CD14-positive monocyte (primary cell): ENCODE measurements at regions not wholly inside any gene's neighbourhood (a gene's known extent, or its start where the extent isn't known, plus 50 kb on each side); places are given as distances from the start of the nearest gene placed in this dataset.
"Not testable (repeated sequence)": the region's sequence is repeated elsewhere in the genome, so short reads cannot be mapped to it uniquely, and the experiment has no call there.

Source experiments
- DNase-seq, 3 donors: peaks; one replicate each; pipeline ENCODE4 v3.0.0-alpha.2; 2011 to 2022
- H2AFZ ChIP-seq: 2 replicates; pipeline ENCODE4 v1.6.0; 2012; ENCODE audit warnings: mild to moderate bottlenecking, low read depth, low read length, inconsistent platforms; ENCODE audit not compliant: insufficient read depth, poor library complexity, severe bottlenecking
- H3K27ac ChIP-seq, 2 donors: 1 replicate in 1 of 2; 2 replicates in 1 of 2; pipeline ENCODE4 v1.5.1; 2012 to 2013; ENCODE audit warnings: low read length in 2 of 2, control low read depth in 1 of 2, inconsistent platforms in 1 of 2, low read depth in 1 of 2, mild to moderate bottlenecking in 1 of 2
- H3K27me3 ChIP-seq, 2 donors: one replicate each; pipeline versions ENCODE4 v1.6.0 to v1.6.1; 2011 to 2013; ENCODE audit warnings: low read length in 2 of 2; ENCODE audit not compliant: control insufficient read depth in 2 of 2, insufficient read depth in 2 of 2
- H3K36me3 ChIP-seq, 2 donors: replicated peaks in 1 of 2; 1 replicate in 1 of 2; 2 replicates in 1 of 2; pipeline versions ENCODE4 v1.5.1 to v1.6.1; 2012 to 2013; ENCODE audit warnings: low read length in 2 of 2, control low read depth in 1 of 2, inconsistent platforms in 1 of 2, mild to moderate bottlenecking in 1 of 2; ENCODE audit not compliant: insufficient read depth in 2 of 2, control insufficient read depth in 1 of 2
- H3K4me1 ChIP-seq, 2 donors: 1 replicate in 1 of 2; 2 replicates in 1 of 2; pipeline versions ENCODE4 v1.5.1 to v1.6.1; 2012 to 2013; ENCODE audit warnings: low read length in 2 of 2, control low read depth in 1 of 2, inconsistent platforms in 1 of 2, mild to moderate bottlenecking in 1 of 2, moderate library complexity in 1 of 2; ENCODE audit not compliant: insufficient read depth in 2 of 2, control insufficient read depth in 1 of 2
- H3K4me2 ChIP-seq: replicated peaks from 2 replicates; pipeline ENCODE3; 2012; ENCODE audit warnings: low read length, moderate library complexity, mild to moderate bottlenecking; ENCODE audit not compliant: poor library complexity, severe bottlenecking; ENCODE audit errors: extremely low read depth
- H3K4me3 ChIP-seq, 3 experiments: fragments of 200-600 bp in 1 of 3; sonication (generic) in 1 of 3; replicated peaks in 1 of 3; 1 replicate in 2 of 3; 2 replicates in 1 of 3; pipeline ENCODE4 v1.5.1; 2011 to 2013; ENCODE audit warnings: low read length in 3 of 3, mild to moderate bottlenecking in 3 of 3, control low read depth in 2 of 3, low read depth in 2 of 3, inconsistent platforms in 1 of 3, moderate library complexity in 1 of 3
- H3K79me2 ChIP-seq: 2 replicates; pipeline ENCODE4 v1.6.0; 2012; ENCODE audit warnings: mild to moderate bottlenecking, control low read depth, inconsistent platforms, low read length, moderate library complexity; ENCODE audit not compliant: insufficient read depth
- H3K9ac ChIP-seq: 2 replicates; pipeline ENCODE4 v1.6.0; 2017; ENCODE audit warnings: low read length, mild to moderate bottlenecking; ENCODE audit not compliant: insufficient read depth, poor library complexity, severe bottlenecking
- H3K9me3 ChIP-seq, 2 donors: replicated peaks in 1 of 2; 1 replicate in 1 of 2; 2 replicates in 1 of 2; pipeline versions ENCODE4 v1.5.1 to v1.6.1; 2012 to 2013; ENCODE audit warnings: low read length in 2 of 2, control low read depth in 1 of 2; ENCODE audit not compliant: control insufficient read depth in 1 of 2, insufficient read depth in 1 of 2
- H4K20me1 ChIP-seq: 2 replicates; pipeline ENCODE4 v1.6.0; 2012; ENCODE audit warnings: mild to moderate bottlenecking, low read length, control low read depth, moderate library complexity; ENCODE audit not compliant: insufficient read depth
- H3K27ac Mint-ChIP-seq, 7 donors: one replicate each; pipeline ENCODE4 v1.8.0; 2020; ENCODE audit warnings: mild to moderate bottlenecking in 7 of 7, mixed read lengths in 7 of 7, moderate library complexity in 6 of 7, inconsistent platforms in 2 of 7
- H3K27me3 Mint-ChIP-seq, 3 donors: one replicate each; pipeline ENCODE4 v1.8.0; 2021 to 2022; ENCODE audit warnings: low read depth in 3 of 3, mild to moderate bottlenecking in 3 of 3, mixed read lengths in 3 of 3, moderate library complexity in 3 of 3, inconsistent platforms in 1 of 3
- H3K36me3 Mint-ChIP-seq, 2 donors: one replicate each; pipeline ENCODE4 v1.8.0; 2020; ENCODE audit warnings: mixed read lengths in 2 of 2, inconsistent platforms in 1 of 2, mild to moderate bottlenecking in 1 of 2
- H3K4me1 Mint-ChIP-seq: one replicate; pipeline ENCODE4 v1.8.0; 2020; ENCODE audit warnings: mild to moderate bottlenecking, mixed read lengths
- H3K4me3 Mint-ChIP-seq, 2 donors: one replicate each; pipeline ENCODE4 v1.8.0; 2020; ENCODE audit warnings: mild to moderate bottlenecking in 2 of 2, mixed read lengths in 2 of 2, moderate library complexity in 1 of 2
- H3K9me3 Mint-ChIP-seq, 7 donors: one replicate each; pipeline ENCODE4 v1.8.0; 2020 to 2022; ENCODE audit warnings: mixed read lengths in 7 of 7, mild to moderate bottlenecking in 6 of 7, moderate library complexity in 6 of 7, inconsistent platforms in 2 of 7
- CTCF ChIP-seq: fragments of 200-600 bp; IDR thresholded peaks from one replicate; pipeline ENCODE4 v1.8.0; 2022; ENCODE audit warnings: antibody characterized with exemption, mild to moderate bottlenecking
- WGBS: methylation state at CpG from one replicate; pipeline ENCODE4 v1.1.5; 2013; ENCODE audit warnings: missing lambda C conversion rate; ENCODE audit not compliant: insufficient coverage; 5-methylcytosine and 5-hydroxymethylcytosine counted together
- intact Hi-C, 2 donors: fragments of 100-400 bp; cut with micrococcal nuclease; formaldehyde crosslinking; loops; one replicate each; pipeline versions ENCODE4 v1.15.0 to v1.15.1; 2023

GRCh38 chr7:13751766-13752165 lies 237.7 kb downstream of the ETV1 start:
- TF ChIP-seq CTCF: no peak
- H3K4me2 ChIP-seq: no peak overlapping the region
- H3K9ac ChIP-seq: no peak overlapping the region
- no peaks in the 10 kb centered on the region for H3K79me2 ChIP-seq
- H4K20me1 ChIP-seq: no peaks in the 10 kb centered on the region
- H3K27me3 ChIP-seq: no peaks in the 10 kb centered on the region
- Mint-ChIP-seq H3K4me1 (no peaks in the 10 kb centered on the region), H3K4me3 (no peak overlapping the region), H3K36me3 (no peaks in the 10 kb centered on the region), H3K9me3 (peaks cover 0 to 3% (median 0%) of the 10 kb centered on the region in 7 donors), H3K27me3 (peaks cover 0 to 1% (median 0%) of the 10 kb centered on the region in 3 donors), H3K27ac (no peak overlapping the region)
- no peaks in the 10 kb centered on the region for H3K36me3 ChIP-seq
- intact Hi-C loops: no loop called here
- H3K4me1 ChIP-seq: no peaks in the 10 kb centered on the region
- no peaks in the 10 kb centered on the region for H3K9me3 ChIP-seq
- WGBS: no CpG with 5 or more reads among the region's 1 CpG
- DNase-seq: no peak
- no peak overlapping the region for H3K4me3 ChIP-seq
- H3K27ac ChIP-seq: no peak overlapping the region
- H2AFZ ChIP-seq: no peak overlapping the region

GRCh38 chr7:13757841-13758240 lies 231.6 kb downstream of the ETV1 start:
- 80% methylated on average over 1 of the region's 1 CpG for WGBS
- Histone ChIP-seq H3K27ac (no peak overlapping the region), H3K9me3 (no peaks in the 10 kb centered on the region), H3K4me3 (no peak overlapping the region), H3K4me1 (no peaks in the 10 kb centered on the region), H3K9ac (no peak overlapping the region), H3K79me2 (no peaks in the 10 kb centered on the region), H3K36me3 (no peaks in the 10 kb centered on the region), H4K20me1 (no peaks in the 10 kb centered on the region), H2AFZ (no peak overlapping the region), H3K4me2 (no peak overlapping the region), H3K27me3 (no peaks in the 10 kb centered on the region)
- H3K27me3 Mint-ChIP-seq: no peaks in the 10 kb centered on the region
- TF ChIP-seq CTCF: no peak
- no peaks in the 10 kb centered on the region for H3K36me3 Mint-ChIP-seq
- peaks cover 0 to 5% (median under 1%) of the 10 kb centered on the region in 7 donors for H3K9me3 Mint-ChIP-seq
- DNase-seq: no peak
- intact Hi-C loops: no loop called here
- no peaks in the 10 kb centered on the region for H3K4me1 Mint-ChIP-seq
- no peak overlapping the region for H3K4me3 Mint-ChIP-seq
- no peak overlapping the region for H3K27ac Mint-ChIP-seq

- H3K4me1 Mint-ChIP-seq: not testable (repeated sequence)
Observed at GRCh38 chr7:13765853-13766252, 223.6 kb downstream of the ETV1 start.

More at GRCh38 chr7:13765853-13766252, 223.6 kb downstream of the ETV1 start:
- H3K27ac Mint-ChIP-seq, H3K9ac ChIP-seq, intact Hi-C loops, H4K20me1 ChIP-seq, H3K27me3 Mint-ChIP-seq, H3K4me1 ChIP-seq, H3K4me3 ChIP-seq, H3K27ac ChIP-seq, H3K36me3 Mint-ChIP-seq, H2AFZ ChIP-seq, H3K36me3 ChIP-seq, H3K4me2 ChIP-seq, DNase-seq, H3K4me3 Mint-ChIP-seq, H3K79me2 ChIP-seq, H3K27me3 ChIP-seq: not testable (repeated sequence)
- peaks cover 2 to 16% (median 10%) of the 10 kb centered on the region in 7 donors for H3K9me3 Mint-ChIP-seq
- WGBS: 92% methylated on average over 5 of the region's 16 CpGs
- H3K9me3 ChIP-seq: peaks cover 12 to 13% of the 10 kb centered on the region in 2 donors
